Lung (tissue), 11 donors: ENCODE measurements at regions not wholly inside any gene's neighbourhood (a gene's known extent, or its start where the extent isn't known, plus 50 kb on each side); places are given as distances from the start of the nearest gene placed in this dataset.

Experiments used
- ATAC-seq: fragments of 200-7000 bp; cut with Tn5 transposase; one replicate; pipeline ENCODE4 v1.9.1; 2020; ENCODE audit warnings: moderate number of reproducible peaks; ENCODE audit not compliant: insufficient read depth, low FRiP score
- DNase-seq, 3 donors: peaks; one replicate each; pipeline ENCODE4 v3.0.0-alpha.2; 2013 to 2017
- H3K27ac ChIP-seq, 2 donors: one replicate each; pipeline ENCODE4 v1.5.1; 2013; ENCODE audit warnings: mild to moderate bottlenecking in 2 of 2, moderate library complexity in 2 of 2, control low read depth in 1 of 2, inconsistent platforms in 1 of 2, low read depth in 1 of 2, low read length in 1 of 2
- H3K27me3 ChIP-seq, 3 donors: one replicate each; pipeline ENCODE4 v1.5.1; 2013; ENCODE audit warnings: low read length in 2 of 3; ENCODE audit not compliant: control insufficient read depth in 3 of 3, insufficient read depth in 3 of 3
- H3K36me3 ChIP-seq, 4 donors: one replicate each; pipeline ENCODE4 v1.5.1; 2013; ENCODE audit warnings: low read length in 4 of 4, mild to moderate bottlenecking in 1 of 4, moderate library complexity in 1 of 4; ENCODE audit not compliant: control insufficient read depth in 4 of 4, insufficient read depth in 4 of 4
- H3K4me1 ChIP-seq, 5 donors: one replicate each; pipeline ENCODE4 v1.5.1; 2013; ENCODE audit warnings: low read length in 5 of 5, mild to moderate bottlenecking in 2 of 5, moderate library complexity in 1 of 5; ENCODE audit not compliant: control insufficient read depth in 5 of 5, insufficient read depth in 5 of 5
- H3K4me3 ChIP-seq: one replicate; pipeline ENCODE4 v1.5.1; 2013; ENCODE audit warnings: mild to moderate bottlenecking, control low read depth, moderate library complexity
- H3K9ac ChIP-seq, 2 donors: one replicate each; pipeline ENCODE4 v1.5.1; 2013; ENCODE audit warnings: low read length in 2 of 2, control low read depth in 1 of 2; ENCODE audit not compliant: insufficient read depth in 1 of 2
- H3K9me3 ChIP-seq, 4 donors: one replicate each; pipeline ENCODE4 v1.5.1; 2013; ENCODE audit warnings: low read length in 3 of 4, mild to moderate bottlenecking in 1 of 4, moderate library complexity in 1 of 4; ENCODE audit not compliant: control insufficient read depth in 4 of 4, insufficient read depth in 3 of 4
- WGBS, 2 donors: extraction: QIAGEN DNeasy Blood & Tissue Kit; methylation state at CpG; one replicate each; pipeline ENCODE4 v1.1.7; 2013; 5-methylcytosine and 5-hydroxymethylcytosine counted together
- TF ChIP-seq, protein P1 (sequence below): IDR thresholded peaks from 2 replicates; pipeline ENCODE4 v1.5.1; 2012; ENCODE audit warnings: mild to moderate bottlenecking; ENCODE audit errors: control extremely low read depth, extremely low read depth
- donor health status: control.
- donor health status: control.
- donor health status: Bipolar disorder and iron deficiency.
- donor health status: healthy.
- donor health status: DM: yes; HTN: yes; CAD: no.

DNA sequence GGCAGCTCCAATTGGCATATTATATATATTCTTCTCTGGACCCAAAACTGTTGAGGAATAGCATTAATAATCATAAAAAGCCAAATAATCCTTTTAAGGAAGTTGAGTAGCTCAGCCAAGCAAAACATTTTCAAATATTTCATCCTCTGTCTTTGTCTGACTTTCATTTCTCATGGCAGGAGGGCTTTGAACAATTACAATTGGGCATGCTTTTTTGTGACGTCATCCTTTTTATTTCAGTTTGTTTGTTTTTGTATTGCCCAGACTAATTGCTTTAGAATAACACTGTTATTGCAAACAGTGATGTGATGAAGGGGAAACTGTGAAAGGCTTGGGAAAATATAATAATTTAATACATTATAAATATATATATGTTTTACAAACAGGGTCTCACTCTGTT is 65.2 kb upstream of the MAP1B start:
- Histone ChIP-seq H3K9ac (no peak overlapping the region), H3K27ac (no peak overlapping the region), H3K36me3 (no peaks in the 10 kb centered on the region), H3K27me3 (peaks cover 0 to 3% (median 0%) of the 10 kb centered on the region in 3 donors), H3K4me3 (no peak overlapping the region), H3K9me3 (peaks cover 0 to 2% (median 0%) of the 10 kb centered on the region in 4 donors), H3K4me1 (no peaks in the 10 kb centered on the region)
- TF ChIP-seq, protein P1, sequence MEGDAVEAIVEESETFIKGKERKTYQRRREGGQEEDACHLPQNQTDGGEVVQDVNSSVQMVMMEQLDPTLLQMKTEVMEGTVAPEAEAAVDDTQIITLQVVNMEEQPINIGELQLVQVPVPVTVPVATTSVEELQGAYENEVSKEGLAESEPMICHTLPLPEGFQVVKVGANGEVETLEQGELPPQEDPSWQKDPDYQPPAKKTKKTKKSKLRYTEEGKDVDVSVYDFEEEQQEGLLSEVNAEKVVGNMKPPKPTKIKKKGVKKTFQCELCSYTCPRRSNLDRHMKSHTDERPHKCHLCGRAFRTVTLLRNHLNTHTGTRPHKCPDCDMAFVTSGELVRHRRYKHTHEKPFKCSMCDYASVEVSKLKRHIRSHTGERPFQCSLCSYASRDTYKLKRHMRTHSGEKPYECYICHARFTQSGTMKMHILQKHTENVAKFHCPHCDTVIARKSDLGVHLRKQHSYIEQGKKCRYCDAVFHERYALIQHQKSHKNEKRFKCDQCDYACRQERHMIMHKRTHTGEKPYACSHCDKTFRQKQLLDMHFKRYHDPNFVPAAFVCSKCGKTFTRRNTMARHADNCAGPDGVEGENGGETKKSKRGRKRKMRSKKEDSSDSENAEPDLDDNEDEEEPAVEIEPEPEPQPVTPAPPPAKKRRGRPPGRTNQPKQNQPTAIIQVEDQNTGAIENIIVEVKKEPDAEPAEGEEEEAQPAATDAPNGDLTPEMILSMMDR, result no peak
- ATAC-seq (no peak), DNase-seq (no peak)
- 67 to 78% methylated on average over 1 of the region's 1 CpG for WGBS, 2 donors

DNA sequence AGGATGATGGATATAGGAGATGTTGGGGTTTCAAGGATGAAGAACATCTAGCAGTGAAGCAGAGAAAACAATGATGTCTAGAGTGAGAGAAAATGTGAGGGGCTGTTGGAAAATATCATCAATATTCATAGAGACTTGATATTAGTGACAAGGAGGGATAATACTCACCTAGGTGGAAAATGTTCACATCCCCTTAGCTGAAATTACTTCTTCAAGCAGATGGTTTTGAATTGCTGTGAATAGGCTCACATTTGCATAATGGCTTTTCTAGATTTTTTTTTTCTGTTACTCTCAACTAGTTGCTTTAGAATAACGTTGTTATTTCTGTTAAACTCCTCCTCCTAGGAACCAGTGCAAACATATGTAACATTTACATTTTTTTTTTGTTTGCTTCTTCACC is 61.6 kb upstream of the MAP1B start:
- no peak overlapping the region for H3K4me3 ChIP-seq
- H3K27ac ChIP-seq, result no peak overlapping the region
- no peak overlapping the region for H3K9ac ChIP-seq
- peaks cover 0 to 3% (median 0%) of the 10 kb centered on the region in 4 donors for H3K9me3 ChIP-seq
- no peak for ATAC-seq
- H3K36me3 ChIP-seq, result no peaks in the 10 kb centered on the region
- no peak for DNase-seq
- H3K4me1 ChIP-seq, result no peaks in the 10 kb centered on the region
- H3K27me3 ChIP-seq, result peaks cover 0 to 3% (median 0%) of the 10 kb centered on the region in 3 donors
- TF ChIP-seq, protein P1, result no peak
- WGBS, 2 donors, result 50 to 68% methylated on average over 1 of the region's 1 CpG

DNA sequence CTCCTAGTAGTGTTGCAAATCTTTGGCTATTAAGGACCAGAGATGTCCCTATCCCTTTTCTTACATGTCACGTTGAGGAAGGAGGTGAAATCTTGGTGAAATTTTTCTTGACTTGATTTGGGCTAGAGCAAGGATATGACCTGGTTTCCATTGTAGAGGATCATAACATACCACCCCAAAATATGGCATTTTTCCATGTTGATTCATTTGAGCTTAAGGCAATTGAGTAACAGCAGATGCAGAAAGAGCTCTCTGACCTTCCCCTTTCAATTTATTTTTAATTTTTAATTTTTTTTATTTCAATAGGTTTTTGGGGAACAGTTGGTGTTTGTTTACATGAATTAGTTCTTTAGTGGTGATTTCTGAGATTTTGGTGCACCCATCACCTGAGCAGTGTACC is 61.2 kb upstream of the MAP1B start:
- ATAC-seq, result no peak
- peaks cover 0 to 3% (median 0%) of the 10 kb centered on the region in 3 donors for H3K27me3 ChIP-seq
- TF ChIP-seq, protein P1, result no peak
- no peak overlapping the region for H3K4me3 ChIP-seq
- DNase-seq, result no peak
- WGBS, 2 donors, result 74 to 85% methylated on average over 1 of the region's 1 CpG
- H3K9ac ChIP-seq, result no peak overlapping the region
- no peak overlapping the region for H3K27ac ChIP-seq
- H3K4me1 ChIP-seq, result no peaks in the 10 kb centered on the region
- no peaks in the 10 kb centered on the region for H3K36me3 ChIP-seq
- H3K9me3 ChIP-seq, result peaks cover 0 to 3% (median 0%) of the 10 kb centered on the region in 4 donors

GRCh38 chr5:72055636-72056035 is 51.6 kb upstream of the MAP1B start:
- no peaks in the 10 kb centered on the region for H3K4me1 ChIP-seq
- no peak overlapping the region for H3K27ac ChIP-seq
- no peaks in the 10 kb centered on the region for H3K36me3 ChIP-seq
- H3K9me3 ChIP-seq, result no peaks in the 10 kb centered on the region
- no peak overlapping the region for H3K9ac ChIP-seq
- no peak for DNase-seq
- no peak for ATAC-seq
- WGBS, 2 donors, result 85 to 90% methylated on average over 1 of the region's 1 CpG
- TF ChIP-seq, protein P1, result no peak
- H3K27me3 ChIP-seq, result peaks cover 0 to 13% (median 4%) of the 10 kb centered on the region in 3 donors
- H3K4me3 ChIP-seq, result no peak overlapping the region
